Hepatocyte (in vitro differentiated cells): ENCODE measurements at regions not wholly inside any gene's neighbourhood (a gene's known extent, or its start where the extent isn't known, plus 50 kb on each side); places are given as distances from the start of the nearest gene placed in this dataset.

Experiments
- DNase-seq: peaks from one replicate; pipeline ENCODE4 v3.0.0-alpha.2; 2016; ENCODE audit warnings: low spot score
- H2AFZ ChIP-seq: fragments of 200-600 bp; sonication (generic); 2 replicates; pipeline ENCODE4 v1.6.0; 2016; ENCODE audit warnings: antibody characterized with exemption, mild to moderate bottlenecking
- H3K27ac ChIP-seq: fragments of 200-600 bp; sonication (generic); 2 replicates; pipeline ENCODE4 v1.5.1; 2016; ENCODE audit warnings: mild to moderate bottlenecking
- H3K27me3 ChIP-seq: fragments of 200-600 bp; sonication (generic); 2 replicates; pipeline ENCODE4 v1.6.1; 2016
- H3K36me3 ChIP-seq: fragments of 200-600 bp; sonication (generic); replicated peaks from 2 replicates; pipeline ENCODE4 v1.5.1; 2016; ENCODE audit warnings: low read depth; ENCODE audit not compliant: insufficient read depth
- H3K4me1 ChIP-seq: fragments of 200-600 bp; sonication (generic); 2 replicates; pipeline ENCODE4 v1.5.1; 2016; ENCODE audit warnings: mild to moderate bottlenecking, moderate library complexity; ENCODE audit not compliant: insufficient read depth
- H3K4me2 ChIP-seq: fragments of 200-600 bp; sonication (generic); 2 replicates; pipeline ENCODE4 v1.6.0; 2016
- H3K4me3 ChIP-seq: fragments of 200-600 bp; sonication (generic); 2 replicates; pipeline ENCODE4 v1.5.1; 2016; ENCODE audit warnings: mild to moderate bottlenecking
- H3K79me2 ChIP-seq: fragments of 200-600 bp; sonication (generic); 2 replicates; pipeline ENCODE4 v1.6.0; 2017; ENCODE audit warnings: mild to moderate bottlenecking
- H3K9me2 ChIP-seq: fragments of 200-600 bp; sonication (generic); replicated peaks from 2 replicates; pipeline ENCODE4 v1.6.0; 2017; ENCODE audit warnings: mild to moderate bottlenecking; ENCODE audit not compliant: insufficient read depth
- H3K9me3 ChIP-seq: fragments of 200-600 bp; sonication (generic); 2 replicates; pipeline ENCODE4 v1.5.1; 2016; ENCODE audit warnings: low read depth, mild to moderate bottlenecking
- H4K20me1 ChIP-seq: fragments of 200-600 bp; sonication (generic); 2 replicates; pipeline ENCODE4 v1.6.0; 2016; ENCODE audit warnings: mild to moderate bottlenecking; ENCODE audit not compliant: insufficient read depth, poor library complexity, severe bottlenecking
- CTCF ChIP-seq: fragments of 200-600 bp; sonication (generic); IDR thresholded peaks from 2 replicates; pipeline ENCODE4 v1.5.1; 2016; ENCODE audit warnings: antibody characterized with exemption, mild to moderate bottlenecking; ENCODE audit not compliant: poor library complexity
- EZH2 ChIP-seq: fragments of 200-600 bp; sonication (generic); IDR thresholded peaks from 2 replicates; pipeline ENCODE4 v1.6.1; 2016; ENCODE audit warnings: antibody characterized with exemption, mild to moderate bottlenecking, borderline replicate concordance
- EZH2phosphoT487 ChIP-seq: fragments of 200-600 bp; sonication (generic); IDR thresholded peaks from one replicate; pipeline ENCODE4 v1.6.1; 2018; ENCODE audit warnings: antibody characterized with exemption, mild to moderate bottlenecking, low read depth, moderate library complexity; ENCODE audit not compliant: unreplicated experiment, severe bottlenecking
- WGBS: methylation state at CpG from one replicate; pipeline ENCODE4 v1.1.6; 2016; ENCODE audit warnings: low lambda C conversion rate; ENCODE audit errors: missing lambda C conversion rate; 5-methylcytosine and 5-hydroxymethylcytosine counted together

GRCh38 chr6:40889137-40889832 is 149.7 kb downstream of the UNC5CL start:
- no peaks in the 10 kb centered on the region for H3K9me2 ChIP-seq
- H3K4me1 ChIP-seq, result no peaks in the 10 kb centered on the region
- no peak for DNase-seq
- no peak overlapping the region for H2AFZ ChIP-seq
- H3K36me3 ChIP-seq, result no peaks in the 10 kb centered on the region
- no peak overlapping the region for H3K27ac ChIP-seq
- no peaks in the 10 kb centered on the region for H4K20me1 ChIP-seq
- TF ChIP-seq EZH2phosphoT487 (no peak), CTCF (no peak), EZH2 (no peak)
- no peaks in the 10 kb centered on the region for H3K79me2 ChIP-seq
- H3K27me3 ChIP-seq, result no peaks in the 10 kb centered on the region
- no peaks in the 10 kb centered on the region for H3K9me3 ChIP-seq
- H3K4me2 ChIP-seq, result no peak overlapping the region
- no peak overlapping the region for H3K4me3 ChIP-seq
- 88% methylated on average over 7 of the region's 7 CpGs for WGBS

DNA sequence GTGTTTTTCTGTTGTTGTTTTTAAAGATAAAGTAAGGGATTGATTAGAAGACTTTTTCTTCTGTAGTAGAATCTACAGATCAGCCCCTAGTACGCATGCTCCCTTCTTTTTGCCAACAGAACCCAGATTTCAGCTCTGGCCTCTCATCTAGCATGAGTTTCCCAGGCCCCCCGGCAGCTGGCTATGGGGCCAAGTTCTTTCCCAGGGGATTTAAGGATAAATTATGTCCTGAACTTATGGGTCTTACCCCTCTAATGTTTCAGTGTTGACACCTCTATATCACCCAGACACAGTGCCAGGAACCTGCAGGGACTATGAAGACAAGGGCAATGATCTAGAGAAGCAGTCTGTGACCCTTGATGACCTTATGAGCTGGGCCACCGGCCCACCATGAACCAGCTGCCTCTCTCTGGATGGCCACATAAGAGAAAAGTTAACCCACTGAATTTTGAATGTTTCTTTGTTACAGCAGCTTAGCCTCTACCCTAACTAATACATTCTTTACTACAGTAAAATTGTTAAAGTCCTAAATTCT is 150.5 kb downstream of the UNC5CL start:
- no peaks in the 10 kb centered on the region for H3K79me2 ChIP-seq
- TF ChIP-seq CTCF, result no peak
- no peak for TF ChIP-seq EZH2
- no peak for TF ChIP-seq EZH2phosphoT487
- 72% methylated on average over 3 of the region's 3 CpGs for WGBS

DNA sequence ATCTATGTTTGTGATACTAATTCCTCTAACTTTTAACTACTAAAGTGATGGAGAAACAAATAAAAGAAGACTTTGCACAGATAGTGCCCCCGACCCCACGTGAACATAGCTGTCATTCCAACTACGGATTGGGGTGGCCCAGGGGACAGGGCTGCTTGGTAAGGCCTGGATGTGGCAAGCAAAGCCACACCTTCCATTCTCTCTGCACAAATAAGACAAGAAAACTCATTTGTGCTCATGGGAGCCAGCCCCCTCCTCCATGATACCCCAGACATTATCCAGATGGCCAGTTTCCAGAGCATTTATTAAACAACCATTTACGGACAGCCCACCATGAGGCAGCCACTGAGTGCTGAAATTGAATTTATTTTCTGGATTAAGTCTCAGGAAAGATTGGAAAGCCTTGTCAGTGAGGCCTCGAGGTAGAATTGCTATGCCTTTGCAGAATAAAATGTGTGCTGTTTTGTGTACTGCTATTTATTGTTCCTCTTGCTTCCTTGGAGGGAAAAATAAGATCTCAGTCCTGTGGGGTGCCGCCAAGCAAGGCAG is 151.2 kb downstream of the UNC5CL start:
- DNase-seq, result no peak
- Histone ChIP-seq H2AFZ (no peak overlapping the region), H3K9me2 (no peaks in the 10 kb centered on the region), H3K27me3 (no peaks in the 10 kb centered on the region), H3K36me3 (no peaks in the 10 kb centered on the region), H4K20me1 (no peaks in the 10 kb centered on the region), H3K9me3 (no peaks in the 10 kb centered on the region), H3K27ac (no peak overlapping the region), H3K79me2 (no peaks in the 10 kb centered on the region), H3K4me2 (no peak overlapping the region), H3K4me3 (no peak overlapping the region), H3K4me1 (no peaks in the 10 kb centered on the region)
- TF ChIP-seq CTCF, result no peak
- no peak for TF ChIP-seq EZH2
- no peak for TF ChIP-seq EZH2phosphoT487
- 67% methylated on average over 6 of the region's 6 CpGs for WGBS

More for the DNA sequence above, 150.5 kb downstream of the UNC5CL start:
- H3K9me3 ChIP-seq, result no peaks in the 10 kb centered on the region
- no peak for DNase-seq
- no peaks in the 10 kb centered on the region for H3K27me3 ChIP-seq
- no peaks in the 10 kb centered on the region for H3K4me1 ChIP-seq
- H3K27ac ChIP-seq, result no peak overlapping the region
- no peaks in the 10 kb centered on the region for H3K36me3 ChIP-seq
- H2AFZ ChIP-seq, result no peak overlapping the region
- no peaks in the 10 kb centered on the region for H4K20me1 ChIP-seq
- no peak overlapping the region for H3K4me2 ChIP-seq
- H3K4me3 ChIP-seq, result no peak overlapping the region
- no peaks in the 10 kb centered on the region for H3K9me2 ChIP-seq
